Esophagus muscularis mucosa (tissue), 4 donors: ENCODE measurements at regions not wholly inside any gene's neighbourhood (a gene's known extent, or its start where the extent isn't known, plus 50 kb on each side); places are given as distances from the start of the nearest gene placed in this dataset.

Source experiments
- DNase-seq: peaks from one replicate; pipeline ENCODE4 v3.0.0-alpha.2; 2017; ENCODE audit errors: extremely low spot score
- H3K27ac ChIP-seq, 4 donors: fragments of 200-600 bp; sonication (generic); replicated peaks in 1 of 4; 1 replicate in 3 of 4; 2 replicates in 1 of 4; pipeline ENCODE4 v1.5.1; 2016 to 2019; ENCODE audit warnings: mild to moderate bottlenecking in 1 of 4
- H3K27me3 ChIP-seq, 4 donors: fragments of 200-600 bp; sonication (generic); one replicate each; pipeline versions ENCODE4 v1.5.1 to v1.6.0; 2016 to 2019
- H3K36me3 ChIP-seq, 4 donors: fragments of 200-600 bp; sonication (generic); one replicate each; pipeline ENCODE4 v1.5.1; 2016 to 2019
- H3K4me1 ChIP-seq, 4 donors: fragments of 200-600 bp; sonication (generic); one replicate each; pipeline ENCODE4 v1.5.1; 2016 to 2019
- H3K4me3 ChIP-seq, 4 donors: fragments of 200-600 bp; sonication (generic); 1 replicate in 2 of 4; 2 replicates in 2 of 4; pipeline ENCODE4 v1.5.1; 2016 to 2019; ENCODE audit warnings: mild to moderate bottlenecking in 4 of 4, moderate library complexity in 1 of 4
- H3K9me3 ChIP-seq, 4 donors: fragments of 200-600 bp; sonication (generic); 1 replicate in 3 of 4; 2 replicates in 1 of 4; pipeline ENCODE4 v1.5.1; 2016 to 2019
- EP300 ChIP-seq: sonication (generic); formaldehyde crosslinking; IDR thresholded peaks from one replicate; pipeline ENCODE4 v1.6.1; 2017; ENCODE audit warnings: antibody characterized with exemption
- POLR2A ChIP-seq: fragments of 450-650 bp; IDR thresholded peaks from one replicate; pipeline ENCODE4 v1.6.1; 2017; ENCODE audit warnings: antibody characterized with exemption, moderate library complexity, mild to moderate bottlenecking, low read depth
- POLR2AphosphoS5 ChIP-seq, 2 donors: sonication (generic); formaldehyde crosslinking; IDR thresholded peaks; one replicate each; pipeline ENCODE4 v1.6.1; 2017; ENCODE audit warnings: antibody characterized with exemption in 2 of 2
- WGBS: methylation state at CpG from one replicate; pipeline ENCODE4 v1.1.5; 2018; 5-methylcytosine and 5-hydroxymethylcytosine counted together
- intact Hi-C: fragments of 100-400 bp; cut with DNase I; formaldehyde crosslinking; loops from one replicate; pipeline ENCODE4 v1.15.1; 2023
- TF ChIP-seq, protein P1 (sequence below), 3 experiments: fragments of 200-600 bp in 2 of 3; fragments of 450-650 bp in 1 of 3; sonication (generic) in 2 of 3; IDR thresholded peaks; one replicate each; pipeline ENCODE4 v1.5.1; 2017 to 2019; ENCODE audit warnings: antibody characterized with exemption in 3 of 3, mild to moderate bottlenecking in 2 of 3, moderate library complexity in 1 of 3

DNA sequence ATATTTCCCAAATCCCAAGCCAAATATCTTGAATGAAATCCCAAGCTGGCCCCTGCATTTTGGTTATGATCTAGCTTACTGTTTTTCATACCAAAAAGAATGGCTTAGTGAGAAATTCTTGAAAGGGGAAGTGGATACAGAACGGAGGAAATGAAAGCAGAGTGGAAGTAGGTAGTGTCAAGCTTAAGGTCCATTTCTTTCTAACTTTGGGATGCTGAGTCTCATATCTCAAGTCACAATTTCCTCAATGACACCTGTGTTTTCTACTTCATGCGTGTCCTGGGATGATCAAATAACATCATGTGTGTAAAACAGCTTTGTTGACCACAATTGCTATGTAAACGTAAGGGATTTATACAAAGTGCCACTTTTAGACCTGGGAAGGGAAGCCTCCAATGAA lies 238.8 kb upstream of the SLC35B3 start:
- Histone ChIP-seq H3K4me1 (no peaks in the 10 kb centered on the region), H3K9me3 (no peaks in the 10 kb centered on the region), H3K4me3 (no peak overlapping the region), H3K27ac (no peak overlapping the region), H3K27me3 (no peaks in the 10 kb centered on the region), H3K36me3 (no peaks in the 10 kb centered on the region)
- intact Hi-C loops = no loop called here
- no peak for TF ChIP-seq POLR2AphosphoS5 (IDR thresholded peaks at IDR 0.05)
- 77% methylated on average over 3 of the region's 3 CpGs for WGBS
- no peak for DNase-seq

DNA sequence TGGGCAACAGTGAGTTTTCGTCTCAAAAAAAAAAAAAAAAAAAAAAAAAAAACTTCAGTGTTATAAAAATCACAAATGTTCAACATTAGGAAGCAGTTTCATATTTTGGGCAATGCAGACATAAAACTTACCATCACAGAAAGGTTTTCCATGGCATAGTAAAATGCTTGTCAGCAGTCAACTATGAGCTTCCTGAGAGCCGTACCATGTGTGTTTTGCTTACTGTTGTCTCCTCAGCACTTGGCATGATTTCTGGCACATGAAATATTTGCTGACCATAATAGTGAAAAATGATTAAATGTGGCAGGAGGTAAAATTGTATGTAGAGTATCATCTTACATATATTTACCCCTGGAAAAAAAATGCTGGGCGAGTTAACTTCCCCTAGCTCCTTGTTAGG lies 237.5 kb upstream of the SLC35B3 start:
- H3K27me3 ChIP-seq = no peaks in the 10 kb centered on the region
- H3K9me3 ChIP-seq = no peaks in the 10 kb centered on the region
- no peak overlapping the region for H3K4me3 ChIP-seq
- intact Hi-C loops = no loop called here
- H3K4me1 ChIP-seq = no peaks in the 10 kb centered on the region
- no peak overlapping the region for H3K27ac ChIP-seq
- H3K36me3 ChIP-seq = no peaks in the 10 kb centered on the region
- WGBS = 84% methylated on average over 3 of the region's 3 CpGs
- TF ChIP-seq POLR2A = no peak
- TF ChIP-seq, protein P1, sequence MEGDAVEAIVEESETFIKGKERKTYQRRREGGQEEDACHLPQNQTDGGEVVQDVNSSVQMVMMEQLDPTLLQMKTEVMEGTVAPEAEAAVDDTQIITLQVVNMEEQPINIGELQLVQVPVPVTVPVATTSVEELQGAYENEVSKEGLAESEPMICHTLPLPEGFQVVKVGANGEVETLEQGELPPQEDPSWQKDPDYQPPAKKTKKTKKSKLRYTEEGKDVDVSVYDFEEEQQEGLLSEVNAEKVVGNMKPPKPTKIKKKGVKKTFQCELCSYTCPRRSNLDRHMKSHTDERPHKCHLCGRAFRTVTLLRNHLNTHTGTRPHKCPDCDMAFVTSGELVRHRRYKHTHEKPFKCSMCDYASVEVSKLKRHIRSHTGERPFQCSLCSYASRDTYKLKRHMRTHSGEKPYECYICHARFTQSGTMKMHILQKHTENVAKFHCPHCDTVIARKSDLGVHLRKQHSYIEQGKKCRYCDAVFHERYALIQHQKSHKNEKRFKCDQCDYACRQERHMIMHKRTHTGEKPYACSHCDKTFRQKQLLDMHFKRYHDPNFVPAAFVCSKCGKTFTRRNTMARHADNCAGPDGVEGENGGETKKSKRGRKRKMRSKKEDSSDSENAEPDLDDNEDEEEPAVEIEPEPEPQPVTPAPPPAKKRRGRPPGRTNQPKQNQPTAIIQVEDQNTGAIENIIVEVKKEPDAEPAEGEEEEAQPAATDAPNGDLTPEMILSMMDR (IDR thresholded peaks at IDR 0.05) = no peak
- no peak for TF ChIP-seq POLR2AphosphoS5 (IDR thresholded peaks at IDR 0.05)
- no peak for TF ChIP-seq EP300
- no peak for DNase-seq

DNA sequence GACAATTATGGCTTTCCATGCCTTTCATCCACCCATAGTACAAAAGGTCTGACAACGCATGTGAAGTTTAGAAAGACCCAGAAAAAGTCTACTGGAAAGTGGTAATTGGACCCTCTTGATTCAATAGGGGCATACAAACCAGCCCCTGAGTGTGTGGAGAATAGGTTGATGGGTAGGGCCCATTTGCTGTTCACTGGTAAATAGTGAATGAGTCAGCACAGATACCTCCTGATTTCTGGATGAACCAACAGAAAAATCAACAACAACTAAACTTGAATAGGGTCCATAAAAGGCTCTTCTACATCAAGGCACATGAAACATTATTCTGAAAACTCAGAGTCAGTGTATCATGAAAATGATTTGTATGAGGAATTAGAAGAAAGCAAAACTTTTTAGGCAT lies 235.4 kb upstream of the SLC35B3 start:
- H3K9me3 ChIP-seq = no peaks in the 10 kb centered on the region

DNA sequence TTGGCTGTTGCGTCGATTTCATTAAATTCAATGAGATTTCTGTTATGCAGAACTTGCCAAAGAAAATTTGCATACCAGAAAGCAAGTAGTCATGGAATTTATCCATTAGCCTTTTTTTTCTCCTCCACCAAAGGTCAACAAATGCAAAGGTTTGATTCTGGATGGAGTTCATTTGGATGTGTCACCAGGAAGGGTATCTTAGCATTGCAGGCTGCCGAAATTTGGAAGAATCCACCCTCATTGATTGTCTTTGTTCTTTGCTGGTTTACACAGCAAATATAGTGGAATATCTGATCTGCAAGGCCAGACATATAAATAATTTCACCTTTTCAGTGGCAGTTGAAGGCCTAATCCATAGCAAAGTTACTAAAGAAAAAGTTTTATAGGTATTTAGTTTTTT lies 229.4 kb upstream of the SLC35B3 start:
- WGBS = 92% methylated on average over 3 of the region's 3 CpGs
- Histone ChIP-seq H3K27ac (no peak overlapping the region), H3K4me3 (no peak overlapping the region), H3K4me1 (no peaks in the 10 kb centered on the region), H3K36me3 (no peaks in the 10 kb centered on the region), H3K9me3 (no peaks in the 10 kb centered on the region), H3K27me3 (no peaks in the 10 kb centered on the region)
- no peak for DNase-seq
- intact Hi-C loops = no loop called here
- TF ChIP-seq POLR2A (no peak), EP300 (no peak), POLR2AphosphoS5 (IDR thresholded peaks at IDR 0.05) (no peak)
- TF ChIP-seq, protein P1 (IDR thresholded peaks at IDR 0.05) = no peak

More for the DNA sequence above, 235.4 kb upstream of the SLC35B3 start:
- no peaks in the 10 kb centered on the region for H3K4me1 ChIP-seq
- H3K27me3 ChIP-seq = no peaks in the 10 kb centered on the region
- no peaks in the 10 kb centered on the region for H3K36me3 ChIP-seq
- TF ChIP-seq EP300 (no peak), POLR2AphosphoS5 (IDR thresholded peaks at IDR 0.05) (no peak), POLR2A (no peak)
- TF ChIP-seq, protein P1 (IDR thresholded peaks at IDR 0.05) = no peak
- intact Hi-C loops = no loop called here
- no peak overlapping the region for H3K4me3 ChIP-seq
- DNase-seq = no peak
- no peak overlapping the region for H3K27ac ChIP-seq
- WGBS = 86% methylated on average over 1 of the region's 1 CpG

DNA sequence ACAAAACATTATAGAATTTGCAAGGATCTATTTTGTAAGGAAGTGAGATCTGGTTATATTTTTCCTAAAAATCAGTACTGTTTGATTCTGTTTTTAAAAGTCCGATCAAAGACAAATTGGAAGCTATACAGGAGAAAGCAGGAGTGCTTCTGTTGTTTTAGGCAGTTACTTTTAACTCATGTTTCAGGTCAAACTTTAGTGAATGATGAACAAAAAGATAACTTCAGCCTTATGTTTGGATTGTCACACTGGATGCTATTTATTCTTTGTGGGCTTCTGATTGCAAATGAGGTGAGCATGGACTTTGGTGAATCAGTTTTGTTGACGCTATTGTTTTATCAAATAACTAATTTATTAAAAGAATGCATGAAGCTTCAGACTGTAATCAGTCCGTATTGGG lies 228.7 kb upstream of the SLC35B3 start:
- Histone ChIP-seq H3K4me1 (no peaks in the 10 kb centered on the region), H3K27me3 (no peaks in the 10 kb centered on the region), H3K4me3 (no peak overlapping the region), H3K36me3 (no peaks in the 10 kb centered on the region), H3K27ac (no peak overlapping the region), H3K9me3 (no peaks in the 10 kb centered on the region)
- TF ChIP-seq EP300 (no peak), POLR2AphosphoS5 (IDR thresholded peaks at IDR 0.05) (no peak), POLR2A (no peak)
- TF ChIP-seq, protein P1 (IDR thresholded peaks at IDR 0.05) = no peak
- no peak for DNase-seq
- 86% methylated on average over 3 of the region's 3 CpGs for WGBS
- intact Hi-C loops = no loop called here
